Neural cell (in vitro differentiated cells): ENCODE measurements at regions not wholly inside any gene's neighbourhood (a gene's known extent, or its start where the extent isn't known, plus 50 kb on each side); places are given as distances from the start of the nearest gene placed in this dataset.

Experiments
- H2AFZ ChIP-seq: fragments of 200-600, 300-800 bp; sonication (generic), shearing (Covaris generic); 2 replicates; pipeline ENCODE4 v1.6.0; 2014; ENCODE audit warnings: low read depth, mild to moderate bottlenecking, antibody characterized with exemption, low read length, moderate library complexity
- H3F3A ChIP-seq: fragments of 200-600 bp; shearing (Covaris generic); 2 replicates; pipeline ENCODE4 v1.6.1; 2016; ENCODE audit warnings: mild to moderate bottlenecking, moderate library complexity, mixed read lengths, antibody characterized with exemption, low read length; ENCODE audit not compliant: insufficient read depth, poor library complexity, severe bottlenecking
- H3K27ac ChIP-seq: fragments of 200-600, 300-800 bp; sonication (generic), shearing (Covaris generic); 2 replicates; pipeline ENCODE4 v1.5.1; 2014; ENCODE audit warnings: mild to moderate bottlenecking, low read length, moderate library complexity
- H3K27me3 ChIP-seq: fragments of 300-800, 200-600 bp; sonication (generic), shearing (Covaris generic); 2 replicates; pipeline ENCODE4 v1.6.0; 2014; ENCODE audit warnings: mild to moderate bottlenecking, low read depth, low read length, moderate library complexity; ENCODE audit not compliant: insufficient read depth
- H3K36me3 ChIP-seq: fragments of 300-800, 200-600 bp; sonication (generic), shearing (Covaris generic); 2 replicates; pipeline ENCODE4 v1.5.1; 2014; ENCODE audit warnings: mild to moderate bottlenecking, antibody characterized with exemption, low read length, moderate library complexity; ENCODE audit not compliant: insufficient read depth
- H3K4me2 ChIP-seq: fragments of 300-800, 200-600 bp; sonication (generic), shearing (Covaris generic); 2 replicates; pipeline ENCODE4 v1.6.0; 2014; ENCODE audit warnings: mild to moderate bottlenecking, low read length
- H3K4me3 ChIP-seq: fragments of 300-800, 200-600 bp; sonication (generic), shearing (Covaris generic); 2 replicates; pipeline ENCODE4 v1.5.1; 2014; ENCODE audit warnings: mild to moderate bottlenecking, low read length, moderate library complexity
- H3K79me2 ChIP-seq: fragments of 200-600 bp; shearing (Covaris generic); replicated peaks from 2 replicates; pipeline ENCODE4 v1.6.0; 2014; ENCODE audit warnings: mild to moderate bottlenecking, low read length, moderate library complexity; ENCODE audit not compliant: insufficient read depth
- H3K9ac ChIP-seq: fragments of 300-800, 200-600 bp; sonication (generic), shearing (Covaris generic); 2 replicates; pipeline ENCODE4 v1.6.1; 2016; ENCODE audit warnings: mild to moderate bottlenecking, low read length, mixed read lengths
- H3K9me2 ChIP-seq: fragments of 200-600 bp; shearing (Covaris generic); 2 replicates; pipeline ENCODE4 v1.6.1; 2016; ENCODE audit warnings: mild to moderate bottlenecking, low read length, mixed read lengths; ENCODE audit not compliant: insufficient read depth
- H3K9me3 ChIP-seq: fragments of 200-600, 300-800 bp; sonication (generic), shearing (Covaris generic); 2 replicates; pipeline ENCODE4 v1.6.1; 2016; ENCODE audit warnings: mild to moderate bottlenecking, mixed run types, low read length, moderate library complexity, mixed read lengths
- H4K20me1 ChIP-seq: fragments of 200-600 bp; shearing (Covaris generic); 2 replicates; pipeline ENCODE4 v1.6.1; 2016; ENCODE audit warnings: mild to moderate bottlenecking, mixed run types; ENCODE audit not compliant: insufficient read depth
- CTCF ChIP-seq: fragments of 450-650 bp; IDR thresholded peaks from 2 replicates; pipeline ENCODE4 v1.5.1; 2014; ENCODE audit warnings: antibody characterized with exemption, mild to moderate bottlenecking, moderate library complexity; ENCODE audit not compliant: poor library complexity, severe bottlenecking
- EP300 ChIP-seq: fragments of 450-650 bp; conservative IDR thresholded peaks from 2 replicates; pipeline ENCODE4 v1.6.1; 2014; ENCODE audit warnings: antibody characterized with exemption, mild to moderate bottlenecking, moderate library complexity; ENCODE audit not compliant: poor library complexity, severe bottlenecking
- EZH2 ChIP-seq: fragments of 200-600, 300-800 bp; shearing (Covaris generic), sonication (generic); IDR thresholded peaks from 2 replicates; pipeline ENCODE4 v1.6.1; 2014; ENCODE audit warnings: antibody characterized with exemption, low read length, borderline replicate concordance, mild to moderate bottlenecking; ENCODE audit not compliant: insufficient read depth, poor library complexity, severe bottlenecking
- MXI1 ChIP-seq: fragments of 450-650 bp; conservative IDR thresholded peaks from 2 replicates; pipeline ENCODE4 v1.6.1; 2014; ENCODE audit warnings: antibody characterized with exemption, mild to moderate bottlenecking; ENCODE audit not compliant: poor library complexity, severe bottlenecking
- POLR2AphosphoS5 ChIP-seq: IDR thresholded peaks from 2 replicates; pipeline ENCODE4 v1.6.1; 2012
- RAD21 ChIP-seq: fragments of 450-650 bp; conservative IDR thresholded peaks from 2 replicates; pipeline ENCODE4 v1.6.1; 2014; ENCODE audit warnings: antibody characterized with exemption, mild to moderate bottlenecking, moderate library complexity
- SMC3 ChIP-seq: fragments of 450-650 bp; conservative IDR thresholded peaks from 2 replicates; pipeline ENCODE4 v1.6.1; 2014; ENCODE audit warnings: antibody characterized with exemption, mild to moderate bottlenecking, moderate library complexity; ENCODE audit not compliant: poor library complexity
- TAF1 ChIP-seq: IDR thresholded peaks from 2 replicates; pipeline ENCODE4 v1.6.1; 2012; ENCODE audit warnings: low read depth
- TF ChIP-seq, protein P1 (sequence below): IDR thresholded peaks from 2 replicates; pipeline ENCODE4 v1.6.1; 2012; ENCODE audit warnings: borderline replicate concordance

GRCh38 chr20:39808613-39809012, 846.5 kb downstream of the DHX35 start:
- Histone ChIP-seq H3K36me3 (no peaks in the 10 kb centered on the region), H4K20me1 (no peaks in the 10 kb centered on the region), H3K9me3 (no peaks in the 10 kb centered on the region), H3K4me3 (no peak overlapping the region), H3K9ac (no peak overlapping the region), H3K79me2 (no peaks in the 10 kb centered on the region), H3K27ac (no peak overlapping the region), H3K9me2 (no peaks in the 10 kb centered on the region), H3F3A (no peaks in the 10 kb centered on the region), H2AFZ (no peak overlapping the region), H3K27me3 (no peaks in the 10 kb centered on the region), H3K4me2 (no peak overlapping the region)
- TF ChIP-seq CTCF (no peak), SMC3 (no peak), TAF1 (no peak), MXI1 (no peak), EZH2 (no peak), EP300 (no peak), RAD21 (no peak), POLR2AphosphoS5 (no peak)
- TF ChIP-seq, protein P1, sequence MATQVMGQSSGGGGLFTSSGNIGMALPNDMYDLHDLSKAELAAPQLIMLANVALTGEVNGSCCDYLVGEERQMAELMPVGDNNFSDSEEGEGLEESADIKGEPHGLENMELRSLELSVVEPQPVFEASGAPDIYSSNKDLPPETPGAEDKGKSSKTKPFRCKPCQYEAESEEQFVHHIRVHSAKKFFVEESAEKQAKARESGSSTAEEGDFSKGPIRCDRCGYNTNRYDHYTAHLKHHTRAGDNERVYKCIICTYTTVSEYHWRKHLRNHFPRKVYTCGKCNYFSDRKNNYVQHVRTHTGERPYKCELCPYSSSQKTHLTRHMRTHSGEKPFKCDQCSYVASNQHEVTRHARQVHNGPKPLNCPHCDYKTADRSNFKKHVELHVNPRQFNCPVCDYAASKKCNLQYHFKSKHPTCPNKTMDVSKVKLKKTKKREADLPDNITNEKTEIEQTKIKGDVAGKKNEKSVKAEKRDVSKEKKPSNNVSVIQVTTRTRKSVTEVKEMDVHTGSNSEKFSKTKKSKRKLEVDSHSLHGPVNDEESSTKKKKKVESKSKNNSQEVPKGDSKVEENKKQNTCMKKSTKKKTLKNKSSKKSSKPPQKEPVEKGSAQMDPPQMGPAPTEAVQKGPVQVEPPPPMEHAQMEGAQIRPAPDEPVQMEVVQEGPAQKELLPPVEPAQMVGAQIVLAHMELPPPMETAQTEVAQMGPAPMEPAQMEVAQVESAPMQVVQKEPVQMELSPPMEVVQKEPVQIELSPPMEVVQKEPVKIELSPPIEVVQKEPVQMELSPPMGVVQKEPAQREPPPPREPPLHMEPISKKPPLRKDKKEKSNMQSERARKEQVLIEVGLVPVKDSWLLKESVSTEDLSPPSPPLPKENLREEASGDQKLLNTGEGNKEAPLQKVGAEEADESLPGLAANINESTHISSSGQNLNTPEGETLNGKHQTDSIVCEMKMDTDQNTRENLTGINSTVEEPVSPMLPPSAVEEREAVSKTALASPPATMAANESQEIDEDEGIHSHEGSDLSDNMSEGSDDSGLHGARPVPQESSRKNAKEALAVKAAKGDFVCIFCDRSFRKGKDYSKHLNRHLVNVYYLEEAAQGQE: no peak

DNA sequence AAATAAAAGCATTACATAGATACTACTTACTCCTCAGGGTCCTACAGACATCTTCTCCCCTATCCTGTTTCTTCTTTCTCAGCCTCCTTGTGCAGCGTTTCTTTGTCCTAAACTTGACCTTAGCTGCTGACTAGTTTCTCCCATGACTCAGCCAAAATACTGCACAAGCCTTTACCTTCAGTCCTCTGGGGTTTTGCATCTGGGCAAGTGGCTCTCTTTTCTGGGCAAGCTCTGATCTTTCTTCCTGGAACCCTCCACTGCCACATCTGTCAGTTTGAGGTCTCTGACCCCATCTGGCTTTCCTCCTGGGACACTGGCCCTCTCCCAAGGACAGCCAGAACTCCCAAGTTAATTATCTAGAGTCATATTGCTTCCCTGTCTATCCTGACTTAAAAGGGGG, 838.4 kb downstream of the DHX35 start:
- H3K4me2 ChIP-seq: no peak overlapping the region
- H3K4me3 ChIP-seq: no peak overlapping the region

More for the DNA sequence above, 838.4 kb downstream of the DHX35 start:
- no peak overlapping the region for H3K27ac ChIP-seq
- H3K27me3 ChIP-seq: no peaks in the 10 kb centered on the region
- no peaks in the 10 kb centered on the region for H3F3A ChIP-seq
- no peaks in the 10 kb centered on the region for H4K20me1 ChIP-seq
- H3K9me3 ChIP-seq: no peaks in the 10 kb centered on the region
- H3K79me2 ChIP-seq: no peaks in the 10 kb centered on the region
- no peak for TF ChIP-seq EP300
- TF ChIP-seq EZH2: no peak
- no peak for TF ChIP-seq SMC3
- no peak for TF ChIP-seq CTCF
- TF ChIP-seq MXI1: no peak
- TF ChIP-seq, protein P1: no peak
- TF ChIP-seq TAF1: no peak
- TF ChIP-seq RAD21: no peak
- TF ChIP-seq POLR2AphosphoS5: no peak
- no peaks in the 10 kb centered on the region for H3K36me3 ChIP-seq
- no peaks in the 10 kb centered on the region for H3K9me2 ChIP-seq
- H3K9ac ChIP-seq: no peak overlapping the region
- H2AFZ ChIP-seq: no peak overlapping the region
